ENCODE measurements at regions not wholly inside any gene's neighbourhood (a gene's known extent, or its start where the extent isn't known, plus 50 kb on each side); places are given as distances from the start of the nearest gene placed in this dataset.

- DNase-seq (ENCODE audit: low read depth): no peak
Measured at GRCh38 chr3:107258300-107258699, 118.9 kb upstream of the CCDC54 start.

- no peak for DNase-seq (ENCODE audit: low read depth)
Measured at GRCh38 chr3:107260207-107260606, 117.0 kb upstream of the CCDC54 start.

- DNase-seq (ENCODE audit: low read depth): no peak
Measured at GRCh38 chr3:107263269-107264021, 113.8 kb upstream of the CCDC54 start.

GRCh38 chr3:107264888-107265287 lies 112.4 kb upstream of the CCDC54 start:
- DNase-seq (ENCODE audit: low read depth): no peak

- DNase-seq (ENCODE audit: low read depth): no peak
Measured at GRCh38 chr3:107265526-107265925, 111.7 kb upstream of the CCDC54 start.

GRCh38 chr3:107268469-107268868 lies 108.8 kb upstream of the CCDC54 start:
- DNase-seq (ENCODE audit: low read depth): no peak

GRCh38 chr3:107269136-107269535 lies 108.1 kb upstream of the CCDC54 start:
- no peak for DNase-seq (ENCODE audit: low read depth)

GRCh38 chr3:107271787-107272387 lies 105.4 kb upstream of the CCDC54 start:
- no peak for DNase-seq (ENCODE audit: low read depth)

- no peak for DNase-seq (ENCODE audit: low read depth)
Measured at GRCh38 chr3:107272471-107272870, 104.8 kb upstream of the CCDC54 start.

GRCh38 chr3:107272885-107273284 lies 104.4 kb upstream of the CCDC54 start:
- no peak for DNase-seq (ENCODE audit: low read depth)

GRCh38 chr3:107273771-107274170 lies 103.5 kb upstream of the CCDC54 start:
- DNase-seq (ENCODE audit: low read depth): no peak

GRCh38 chr3:107275511-107275910 lies 101.7 kb upstream of the CCDC54 start:
- no peak for DNase-seq (ENCODE audit: low read depth)

GRCh38 chr3:107283948-107284347 lies 93.3 kb upstream of the CCDC54 start:
- DNase-seq (ENCODE audit: low read depth): no peak

- no peak for DNase-seq (ENCODE audit: low read depth)
Measured at GRCh38 chr3:107284612-107285011, 92.6 kb upstream of the CCDC54 start.

GRCh38 chr3:107285197-107285596 lies 92.0 kb upstream of the CCDC54 start:
- no peak for DNase-seq (ENCODE audit: low read depth)

- no peak for DNase-seq (ENCODE audit: low read depth)
Measured at GRCh38 chr3:107289354-107289753, 87.9 kb upstream of the CCDC54 start.

GRCh38 chr3:107294117-107294516 lies 83.1 kb upstream of the CCDC54 start:
- no peak for DNase-seq (ENCODE audit: low read depth)

GRCh38 chr3:107297597-107297996 lies 79.6 kb upstream of the CCDC54 start:
- DNase-seq (ENCODE audit: low read depth): no peak

- no peak for DNase-seq (ENCODE audit: low read depth)
Measured at GRCh38 chr3:107307205-107307604, 70.0 kb upstream of the CCDC54 start.

- DNase-seq (ENCODE audit: low read depth): no peak
Measured at GRCh38 chr3:107308716-107309115, 68.5 kb upstream of the CCDC54 start.

- DNase-seq (ENCODE audit: low read depth): no peak
Measured at GRCh38 chr3:107309312-107309711, 67.9 kb upstream of the CCDC54 start.

GRCh38 chr3:107313711-107314110 lies 63.5 kb upstream of the CCDC54 start:
- no peak for DNase-seq (ENCODE audit: low read depth)

- DNase-seq (ENCODE audit: low read depth): no peak
Measured at GRCh38 chr3:107315141-107315540, 62.1 kb upstream of the CCDC54 start.

- no peak for DNase-seq (ENCODE audit: low read depth)
Measured at GRCh38 chr3:107323723-107324122, 53.5 kb upstream of the CCDC54 start.
